Activated T-cell treated with anti-CD3 and anti-CD28 coated beads for 4 hours (primary cell): ENCODE measurements at regions not wholly inside any gene's neighbourhood (a gene's known extent, or its start where the extent isn't known, plus 50 kb on each side); places are given as distances from the start of the nearest gene placed in this dataset.
"Not testable (repeated sequence)": the region's sequence is repeated elsewhere in the genome, so short reads cannot be mapped to it uniquely, and the experiment has no call there.

Experiments
- DNase-seq: peaks from one replicate; pipeline ENCODE4 v3.0.0-alpha.2; 2020

- no peak for DNase-seq
Observed at GRCh38 chr6:152811785-152812184, 61.2 kb downstream of the VIP start.

- DNase-seq, result no peak
Observed at GRCh38 chr6:152815230-152815872, 64.8 kb downstream of the VIP start.

GRCh38 chr6:152816055-152816454 is 65.5 kb downstream of the VIP start:
- no peak for DNase-seq

- no peak for DNase-seq
Observed at GRCh38 chr6:152821525-152821924, 70.9 kb downstream of the VIP start.

GRCh38 chr6:152824666-152825065 is 74.1 kb downstream of the VIP start:
- DNase-seq, result no peak

GRCh38 chr6:152828431-152828830 is 77.8 kb downstream of the VIP start:
- DNase-seq, result no peak

- DNase-seq, result not testable (repeated sequence)
Observed at GRCh38 chr6:152834366-152834765, 83.8 kb downstream of the VIP start.

- no peak for DNase-seq
Observed at GRCh38 chr6:152836523-152836922, 85.9 kb downstream of the VIP start.

- no peak for DNase-seq
Observed at GRCh38 chr6:152845421-152845820, 94.8 kb downstream of the VIP start.

GRCh38 chr6:152846825-152847224 is 96.2 kb downstream of the VIP start:
- no peak for DNase-seq

- DNase-seq, result no peak
Observed at GRCh38 chr6:152848919-152849318, 98.3 kb downstream of the VIP start.

- no peak for DNase-seq
Observed at GRCh38 chr6:152854086-152854795, 103.6 kb downstream of the VIP start.

GRCh38 chr6:152858141-152858540 is 107.5 kb downstream of the VIP start:
- DNase-seq, result no peak

GRCh38 chr6:152859225-152859624 is 108.6 kb downstream of the VIP start:
- DNase-seq, result no peak

GRCh38 chr6:152863618-152864326 is 113.2 kb downstream of the VIP start:
- DNase-seq, result peak; percentile 57

GRCh38 chr6:152874267-152874666 is 108.6 kb downstream of the FBXO5 start:
- DNase-seq, result no peak

GRCh38 chr6:152874846-152875568 is 107.8 kb downstream of the FBXO5 start:
- DNase-seq, result no peak

- DNase-seq, result no peak
Observed at GRCh38 chr6:152879681-152880080, 103.2 kb downstream of the FBXO5 start.

- no peak for DNase-seq
Observed at GRCh38 chr6:152893187-152893586, 89.7 kb downstream of the FBXO5 start.

- DNase-seq, result no peak
Observed at GRCh38 chr6:152896923-152897322, 85.9 kb downstream of the FBXO5 start.

- DNase-seq, result peak; percentile 68
Observed at GRCh38 chr6:152897807-152898399, 84.9 kb downstream of the FBXO5 start.

- no peak for DNase-seq
Observed at GRCh38 chr6:152904678-152905077, 78.2 kb downstream of the FBXO5 start.
